WTC11 (cell line): ENCODE measurements at regions not wholly inside any gene's neighbourhood (a gene's known extent, or its start where the extent isn't known, plus 50 kb on each side); places are given as distances from the start of the nearest gene placed in this dataset.
A peak's percentile ranks its signal among the peaks of the same experiment; 100 is the strongest.

Experiments used
- ATAC-seq: fragments of 200-7000 bp; cut with Tn5 transposase; 2 replicates; pipeline ENCODE4 v1.10.0; 2021; ENCODE audit warnings: mild to moderate bottlenecking, moderate library complexity
- CTCF ChIA-PET: fragments of 300-600 bp; sonication (Branson Sonifier 250); formaldehyde crosslinking; loops from one replicate; lab custom pipeline; 2021; ENCODE audit warnings: antibody characterized with exemption; lab: Charles Lee
- POLR2A ChIA-PET: fragments of 350-600 bp; sonication (Branson Sonifier 250); formaldehyde crosslinking; loops from one replicate; lab custom pipeline; 2021; ENCODE audit warnings: antibody characterized with exemption; lab: Charles Lee
- DNase-seq: peaks from one replicate; pipeline ENCODE4 v3.0.0; 2021; ENCODE audit warnings: low spot score
- H3K27ac Mint-ChIP-seq: 2 replicates; pipeline ENCODE4 v1.8.0; 2021; ENCODE audit warnings: mixed read lengths
- H3K27me3 Mint-ChIP-seq: 2 replicates; pipeline ENCODE4 v1.8.0; 2021; ENCODE audit warnings: low read depth, mild to moderate bottlenecking, moderate library complexity, mixed read lengths
- H3K36me3 Mint-ChIP-seq: 2 replicates; pipeline ENCODE4 v1.8.0; 2021; ENCODE audit warnings: mixed read lengths
- H3K4me1 Mint-ChIP-seq: 2 replicates; pipeline ENCODE4 v1.8.0; 2022; ENCODE audit warnings: mixed read lengths
- H3K4me3 Mint-ChIP-seq: 2 replicates; pipeline ENCODE4 v1.8.0; 2021; ENCODE audit warnings: mild to moderate bottlenecking, moderate library complexity, mixed read lengths
- H3K9me3 Mint-ChIP-seq: 2 replicates; pipeline ENCODE4 v1.8.0; 2021; ENCODE audit warnings: mixed read lengths
- AFF4 ChIP-seq: sonication (generic); formaldehyde crosslinking; IDR thresholded peaks from 2 replicates; pipeline ENCODE4 v1.8.1; 2023; ENCODE audit warnings: mild to moderate bottlenecking, missing genetic modification reagents, borderline replicate concordance
- CREM ChIP-seq: sonication (generic); formaldehyde crosslinking; IDR thresholded peaks from 2 replicates; pipeline ENCODE4 v1.8.1; 2022; ENCODE audit warnings: mild to moderate bottlenecking, missing genetic modification reagents, moderate library complexity
- E2F1 ChIP-seq: sonication (generic); formaldehyde crosslinking; IDR thresholded peaks from 2 replicates; pipeline ENCODE4 v1.8.0; 2022; ENCODE audit warnings: mild to moderate bottlenecking, missing genetic modification reagents
- ETV6 ChIP-seq: sonication (generic); formaldehyde crosslinking; IDR thresholded peaks from 2 replicates; pipeline ENCODE4 v1.8.1; 2022; ENCODE audit warnings: mild to moderate bottlenecking, missing genetic modification reagents
- GTF2I ChIP-seq: fragments of 250-450 bp; sonication (Bioruptor Pico); conservative IDR thresholded peaks from 2 replicates; pipeline ENCODE4 v1.4.0; 2021; ENCODE audit warnings: mild to moderate bottlenecking
- HMGA2 ChIP-seq: fragments of 250-450 bp; sonication (Bioruptor Pico); IDR thresholded peaks from 2 replicates; pipeline ENCODE4 v1.4.0; 2021; ENCODE audit warnings: mild to moderate bottlenecking, moderate library complexity
- KAT7 ChIP-seq: sonication (generic); formaldehyde crosslinking; IDR thresholded peaks from 2 replicates; pipeline ENCODE4 v1.8.1; 2023; ENCODE audit warnings: missing genetic modification reagents, mild to moderate bottlenecking, borderline replicate concordance
- NFE2L1 ChIP-seq: sonication (generic); formaldehyde crosslinking; IDR thresholded peaks from 2 replicates; pipeline ENCODE4 v1.8.1; 2023; ENCODE audit warnings: missing genetic modification reagents
- NFYB ChIP-seq: sonication (generic); formaldehyde crosslinking; conservative IDR thresholded peaks from 2 replicates; pipeline ENCODE4 v1.8.0; 2022; ENCODE audit warnings: low read depth, missing genetic modification reagents
- NR1H2 ChIP-seq: sonication (generic); formaldehyde crosslinking; IDR thresholded peaks from 2 replicates; pipeline ENCODE4 v1.9.0; 2021; ENCODE audit warnings: mild to moderate bottlenecking, moderate library complexity, missing genetic modification reagents
- SP1 ChIP-seq: sonication (generic); formaldehyde crosslinking; conservative IDR thresholded peaks from 2 replicates; pipeline ENCODE4 v1.8.1; 2022; ENCODE audit warnings: missing genetic modification reagents
- TCF7 ChIP-seq: sonication (generic); formaldehyde crosslinking; IDR thresholded peaks from 2 replicates; pipeline ENCODE4 v1.8.0; 2022; ENCODE audit warnings: mild to moderate bottlenecking, low read depth, missing genetic modification reagents, moderate library complexity
- USF2 ChIP-seq: sonication (generic); formaldehyde crosslinking; IDR thresholded peaks from 2 replicates; pipeline ENCODE4 v1.8.1; 2023; ENCODE audit warnings: mild to moderate bottlenecking, missing genetic modification reagents, moderate library complexity
- ZBTB21 ChIP-seq: sonication (generic); formaldehyde crosslinking; IDR thresholded peaks from 2 replicates; pipeline ENCODE4 v1.8.1; 2023; ENCODE audit warnings: mild to moderate bottlenecking, missing genetic modification reagents, borderline replicate concordance
- ZNF138 ChIP-seq: sonication (generic); formaldehyde crosslinking; conservative IDR thresholded peaks from 2 replicates; pipeline ENCODE4 v1.8.1; 2022; ENCODE audit warnings: mild to moderate bottlenecking, moderate library complexity, missing genetic modification reagents
- ZNF416 ChIP-seq: fragments of 250-450 bp; sonication (Bioruptor Pico); IDR thresholded peaks from 2 replicates; pipeline ENCODE4 v1.9.0; 2021; ENCODE audit warnings: mild to moderate bottlenecking, inconsistent platforms
- TF ChIP-seq, protein P1 (sequence below): sonication (generic); formaldehyde crosslinking; IDR thresholded peaks from 2 replicates; pipeline ENCODE4 v1.8.0; 2023; ENCODE audit warnings: mild to moderate bottlenecking, missing genetic modification reagents
- TF ChIP-seq, protein P2 (sequence below): sonication (generic); formaldehyde crosslinking; IDR thresholded peaks from 2 replicates; pipeline ENCODE4 v1.8.1; 2022; ENCODE audit warnings: missing genetic modification reagents, borderline replicate concordance

DNA sequence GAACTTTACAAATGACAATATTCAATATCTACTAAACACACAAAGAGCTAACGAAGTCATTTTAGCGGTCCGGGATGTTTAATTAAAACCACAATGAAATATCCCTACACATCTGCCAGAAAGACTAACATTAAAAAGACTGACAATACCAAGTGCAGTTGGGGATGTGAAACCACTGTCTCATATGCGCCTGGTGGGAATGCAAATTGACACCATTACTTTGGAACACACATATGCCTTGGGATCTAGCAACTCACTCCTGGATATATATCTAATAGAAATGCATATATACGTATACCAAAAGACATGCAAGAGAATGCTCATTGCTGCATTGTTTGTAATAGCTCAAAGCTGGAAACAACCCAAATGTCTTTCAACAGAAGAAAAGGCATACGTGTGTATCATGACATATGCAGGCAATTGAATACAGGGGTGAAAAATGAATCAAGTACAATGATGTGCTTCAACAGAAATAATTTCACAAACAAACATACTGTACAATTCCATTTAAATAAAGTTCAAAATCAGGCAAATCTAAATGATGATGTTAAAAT is 153.3 kb downstream of the CARTPT start (continued):
- TF ChIP-seq, protein P1, sequence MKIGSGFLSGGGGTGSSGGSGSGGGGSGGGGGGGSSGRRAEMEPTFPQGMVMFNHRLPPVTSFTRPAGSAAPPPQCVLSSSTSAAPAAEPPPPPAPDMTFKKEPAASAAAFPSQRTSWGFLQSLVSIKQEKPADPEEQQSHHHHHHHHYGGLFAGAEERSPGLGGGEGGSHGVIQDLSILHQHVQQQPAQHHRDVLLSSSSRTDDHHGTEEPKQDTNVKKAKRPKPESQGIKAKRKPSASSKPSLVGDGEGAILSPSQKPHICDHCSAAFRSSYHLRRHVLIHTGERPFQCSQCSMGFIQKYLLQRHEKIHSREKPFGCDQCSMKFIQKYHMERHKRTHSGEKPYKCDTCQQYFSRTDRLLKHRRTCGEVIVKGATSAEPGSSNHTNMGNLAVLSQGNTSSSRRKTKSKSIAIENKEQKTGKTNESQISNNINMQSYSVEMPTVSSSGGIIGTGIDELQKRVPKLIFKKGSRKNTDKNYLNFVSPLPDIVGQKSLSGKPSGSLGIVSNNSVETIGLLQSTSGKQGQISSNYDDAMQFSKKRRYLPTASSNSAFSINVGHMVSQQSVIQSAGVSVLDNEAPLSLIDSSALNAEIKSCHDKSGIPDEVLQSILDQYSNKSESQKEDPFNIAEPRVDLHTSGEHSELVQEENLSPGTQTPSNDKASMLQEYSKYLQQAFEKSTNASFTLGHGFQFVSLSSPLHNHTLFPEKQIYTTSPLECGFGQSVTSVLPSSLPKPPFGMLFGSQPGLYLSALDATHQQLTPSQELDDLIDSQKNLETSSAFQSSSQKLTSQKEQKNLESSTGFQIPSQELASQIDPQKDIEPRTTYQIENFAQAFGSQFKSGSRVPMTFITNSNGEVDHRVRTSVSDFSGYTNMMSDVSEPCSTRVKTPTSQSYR (CRISPR knock-in tag), result no peak
- no peak for TF ChIP-seq CREM (CRISPR knock-in tag)
- TF ChIP-seq TCF7 (CRISPR knock-in tag), result no peak
- no peak for TF ChIP-seq SP1 (CRISPR knock-in tag)
- no peak for TF ChIP-seq KAT7 (CRISPR knock-in tag)

DNA sequence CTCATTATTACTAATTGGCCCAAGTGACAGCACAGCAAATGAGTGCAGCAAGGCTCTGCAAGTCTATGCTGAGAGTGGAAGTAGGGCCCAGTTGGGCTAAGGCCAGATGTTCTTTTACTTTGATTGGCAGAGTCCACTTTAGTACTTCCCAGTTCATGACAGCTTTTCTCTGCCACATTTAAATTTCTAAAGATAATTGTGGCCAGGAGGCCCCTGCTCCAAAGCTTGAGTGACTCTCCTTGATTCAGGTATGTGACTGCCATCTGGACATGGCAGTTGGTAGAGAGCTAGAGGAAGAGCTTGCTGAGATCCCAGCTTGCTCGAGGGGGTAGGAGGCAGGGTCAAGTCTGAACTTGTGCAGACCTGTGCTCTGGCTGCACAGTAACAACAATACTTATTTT is 154.1 kb downstream of the CARTPT start:
- DNase-seq, result no peak
- ATAC-seq, result no peak
- Mint-ChIP-seq H3K27ac (peak overlapping the region; percentile 83), H3K4me3 (no peak overlapping the region; the same call in 1 of the 2 replicates), H3K9me3 (no peaks in the 10 kb centered on the region), H3K36me3 (no peaks in the 10 kb centered on the region), H3K4me1 (peaks cover 15% of the 10 kb centered on the region), H3K27me3 (no peaks in the 10 kb centered on the region)
- no peak for TF ChIP-seq USF2 (CRISPR knock-in tag)
- no peak for TF ChIP-seq CREM (CRISPR knock-in tag)
- no peak for TF ChIP-seq E2F1 (CRISPR knock-in tag)
- TF ChIP-seq ZNF416 (CRISPR knock-in tag), result no peak
- no peak for TF ChIP-seq NFE2L1
- TF ChIP-seq ZNF138 (CRISPR knock-in tag), result no peak
- no peak for TF ChIP-seq NR1H2 (CRISPR knock-in tag)
- TF ChIP-seq, protein P2, sequence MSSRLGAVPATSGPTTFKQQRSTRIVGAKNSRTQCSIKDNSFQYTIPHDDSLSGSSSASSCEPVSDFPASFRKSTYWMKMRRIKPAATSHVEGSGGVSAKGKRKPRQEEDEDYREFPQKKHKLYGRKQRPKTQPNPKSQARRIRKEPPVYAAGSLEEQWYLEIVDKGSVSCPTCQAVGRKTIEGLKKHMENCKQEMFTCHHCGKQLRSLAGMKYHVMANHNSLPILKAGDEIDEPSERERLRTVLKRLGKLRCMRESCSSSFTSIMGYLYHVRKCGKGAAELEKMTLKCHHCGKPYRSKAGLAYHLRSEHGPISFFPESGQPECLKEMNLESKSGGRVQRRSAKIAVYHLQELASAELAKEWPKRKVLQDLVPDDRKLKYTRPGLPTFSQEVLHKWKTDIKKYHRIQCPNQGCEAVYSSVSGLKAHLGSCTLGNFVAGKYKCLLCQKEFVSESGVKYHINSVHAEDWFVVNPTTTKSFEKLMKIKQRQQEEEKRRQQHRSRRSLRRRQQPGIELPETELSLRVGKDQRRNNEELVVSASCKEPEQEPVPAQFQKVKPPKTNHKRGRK (CRISPR knock-in tag), result no peak
- no peak for TF ChIP-seq TCF7 (CRISPR knock-in tag)
- TF ChIP-seq GTF2I (CRISPR knock-in tag), result no peak
- ChIA-PET POLR2A (no interaction called here), CTCF (interaction anchor here (1.1 to 1.4 kb wide), 2 partner anchors 14 to 90 kb away, joined by 3 to 4 read pairs; no protein-coding TSS in a partner anchor)

DNA sequence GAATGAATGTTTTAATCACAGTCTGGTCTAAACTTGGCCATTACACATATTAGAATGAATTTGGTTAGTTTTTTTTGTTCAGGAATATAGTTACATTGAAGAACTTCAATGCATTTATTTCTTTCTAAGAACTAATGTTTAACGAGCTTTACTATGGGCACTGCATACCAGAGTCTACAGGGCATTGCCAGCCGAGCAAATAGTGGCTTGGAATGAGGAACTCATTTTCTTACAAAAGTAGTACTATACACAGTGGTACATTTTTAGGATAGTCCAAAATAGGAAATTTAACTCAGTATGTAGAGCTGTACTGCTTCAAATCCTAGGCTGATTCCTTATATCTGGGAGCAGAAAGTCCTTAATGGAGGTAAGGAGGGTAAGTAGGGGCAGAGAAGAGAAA is 155.4 kb downstream of the CARTPT start:
- POLR2A ChIA-PET, result no interaction called here
- no peaks in the 10 kb centered on the region for H3K36me3 Mint-ChIP-seq
- H3K4me1 Mint-ChIP-seq, result peaks cover 15% of the 10 kb centered on the region
- no peaks in the 10 kb centered on the region for H3K27me3 Mint-ChIP-seq
- CTCF ChIA-PET, result no interaction called here
- no peaks in the 10 kb centered on the region for H3K9me3 Mint-ChIP-seq
- TF ChIP-seq, protein P1 (CRISPR knock-in tag), result no peak
- TF ChIP-seq ZBTB21 (CRISPR knock-in tag) (no peak), AFF4 (CRISPR knock-in tag) (no peak), NFYB (no peak), HMGA2 (no peak), ETV6 (CRISPR knock-in tag) (no peak)
- TF ChIP-seq, all 79 proteins: peak for 0
- DNase-seq (no peak), ATAC-seq (no peak)
- H3K27ac Mint-ChIP-seq, result no peak overlapping the region
- no peak overlapping the region for H3K4me3 Mint-ChIP-seq
